ENCODE measurements at regions not wholly inside any gene's neighbourhood (a gene's known extent, or its start where the extent isn't known, plus 50 kb on each side); places are given as distances from the start of the nearest gene placed in this dataset.

- H3K79me2 ChIP-seq (ENCODE audit: control insufficient read depth, insufficient read depth, low read length), result no peaks in the 10 kb centered on the region
- BruUV-seq (replicated peaks), result no TSS peak
- no peak overlapping the region for H3K4me3 ChIP-seq (replicated peaks in 1 of 3; ENCODE audit: insufficient read depth in 1 of 3, low read depth in 1 of 3, low read length in 3 of 3)
- H3K9me3 ChIP-seq (replicated peaks; ENCODE audit: control insufficient read depth, insufficient read depth, low read length), result no peaks in the 10 kb centered on the region
- FAIRE-seq (no peak), DNase-seq (ENCODE audit: low read depth, low spot score) (no peak)
- intact Hi-C loops (cut with micrococcal nuclease), result no loop called here
- H3K27me3 ChIP-seq (ENCODE audit: control insufficient read depth in 2 of 2, insufficient read depth in 2 of 2, low read length in 2 of 2), result no peaks in the 10 kb centered on the region
- no peak overlapping the region for H3K4me2 ChIP-seq (ENCODE audit: insufficient read depth, low read length)
- ChIA-PET POLR2A (no interaction called here), CTCF (no interaction called here)
- H3K36me3 ChIP-seq (ENCODE audit: control insufficient read depth in 2 of 2, extremely low read depth in 1 of 2, insufficient read depth in 2 of 2, low read length in 2 of 2), result no peaks in the 10 kb centered on the region
- TF ChIP-seq FOS (IDR thresholded peaks at IDR 0.05; ENCODE audit: borderline replicate concordance, insufficient read depth, low read length), result no peak
- TF ChIP-seq MAX (IDR thresholded peaks at IDR 0.05; ENCODE audit: insufficient read depth, insufficient read length), result no peak
- no peak for TF ChIP-seq MYC (IDR thresholded peaks at IDR 0.05; ENCODE audit: low read depth, low read length)
- TF ChIP-seq JUN (IDR thresholded peaks at IDR 0.05; ENCODE audit: borderline replicate concordance, insufficient read depth, insufficient read length, low read depth), result no peak
- TF ChIP-seq, protein P1, sequence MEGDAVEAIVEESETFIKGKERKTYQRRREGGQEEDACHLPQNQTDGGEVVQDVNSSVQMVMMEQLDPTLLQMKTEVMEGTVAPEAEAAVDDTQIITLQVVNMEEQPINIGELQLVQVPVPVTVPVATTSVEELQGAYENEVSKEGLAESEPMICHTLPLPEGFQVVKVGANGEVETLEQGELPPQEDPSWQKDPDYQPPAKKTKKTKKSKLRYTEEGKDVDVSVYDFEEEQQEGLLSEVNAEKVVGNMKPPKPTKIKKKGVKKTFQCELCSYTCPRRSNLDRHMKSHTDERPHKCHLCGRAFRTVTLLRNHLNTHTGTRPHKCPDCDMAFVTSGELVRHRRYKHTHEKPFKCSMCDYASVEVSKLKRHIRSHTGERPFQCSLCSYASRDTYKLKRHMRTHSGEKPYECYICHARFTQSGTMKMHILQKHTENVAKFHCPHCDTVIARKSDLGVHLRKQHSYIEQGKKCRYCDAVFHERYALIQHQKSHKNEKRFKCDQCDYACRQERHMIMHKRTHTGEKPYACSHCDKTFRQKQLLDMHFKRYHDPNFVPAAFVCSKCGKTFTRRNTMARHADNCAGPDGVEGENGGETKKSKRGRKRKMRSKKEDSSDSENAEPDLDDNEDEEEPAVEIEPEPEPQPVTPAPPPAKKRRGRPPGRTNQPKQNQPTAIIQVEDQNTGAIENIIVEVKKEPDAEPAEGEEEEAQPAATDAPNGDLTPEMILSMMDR (IDR thresholded peaks at IDR 0.05; ENCODE audit: extremely low read depth in 1 of 2, insufficient read depth in 1 of 2, low read depth in 1 of 2, low read length in 2 of 2), result no peak
- TF ChIP-seq GATA2 (IDR thresholded peaks at IDR 0.05; ENCODE audit: insufficient read depth, insufficient read length, low read depth, low read length), result no peak
- no peak for TF ChIP-seq POLR2A (IDR thresholded peaks at IDR 0.05; ENCODE audit: low read depth, low read length)
- no peak for TF ChIP-seq POLR2AphosphoS5 (IDR thresholded peaks at IDR 0.05; ENCODE audit: insufficient read depth, low read depth, low read length)
- no peak for TF ChIP-seq EZH2 (IDR thresholded peaks at IDR 0.05; ENCODE audit: borderline replicate concordance, low read depth, low read length, severe bottlenecking)
- no peaks in the 10 kb centered on the region for H4K20me1 ChIP-seq (replicated peaks; ENCODE audit: control insufficient read depth, extremely low read depth, insufficient read depth, low read length)
- dilution Hi-C loops (cut with MboI; ENCODE audit: extremely low pct_ligation_motif_present, low sequenced_read_pairs), result no loop called here
- H3K9me1 ChIP-seq (replicated peaks; ENCODE audit: control insufficient read depth, extremely low read depth, insufficient read depth, low read length), result no peaks in the 10 kb centered on the region
- H3K4me1 ChIP-seq (ENCODE audit: control insufficient read depth, extremely low read depth, insufficient read depth, low read length), result no peaks in the 10 kb centered on the region
- no peak overlapping the region for H2AFZ ChIP-seq (ENCODE audit: low read depth, low read length)
- H3K27ac ChIP-seq (ENCODE audit: insufficient read depth, low read depth, low read length), result no peak overlapping the region
- no peak overlapping the region for H3K9ac ChIP-seq (replicated peaks; ENCODE audit: extremely low read depth, insufficient read depth, low read length)
These were observed 940.2 kb downstream of the GRIK2 start for GRCh38 chr6:102333736-102334135.

Measured in endothelial cell of umbilical vein (primary cell).